Left forelimb (tissue), 1 donor: ENCODE measurements at regions not wholly inside any gene's neighbourhood (a gene's known extent, or its start where the extent isn't known, plus 50 kb on each side); places are given as distances from the start of the nearest gene placed in this dataset.
"Not testable (repeated sequence)": the region's sequence is repeated elsewhere in the genome, so short reads cannot be mapped to it uniquely, and the experiment has no call there.

Source experiments
- DNase-seq: peaks from one replicate; pipeline ENCODE4 v3.0.0-alpha.2; 2018; ENCODE audit warnings: low spot score

DNA sequence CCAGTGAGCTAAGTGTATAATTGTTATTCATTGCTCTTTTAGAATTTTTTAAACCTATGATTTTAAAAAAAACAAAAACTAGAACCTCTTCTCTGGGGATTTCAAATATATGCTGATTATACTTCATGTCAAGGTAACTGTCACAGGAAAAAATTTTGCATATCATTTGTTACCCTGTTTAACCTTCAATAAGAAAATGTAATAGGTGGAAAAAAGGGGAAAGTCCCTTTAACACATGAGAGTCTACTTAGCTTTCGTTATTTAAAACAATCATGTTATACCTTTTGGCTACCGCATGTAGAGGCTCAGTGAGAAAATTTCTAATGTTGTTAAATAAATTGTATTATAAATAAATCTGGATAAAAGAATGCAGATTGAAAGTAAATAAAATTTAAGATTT lies 190.1 kb upstream of the AKR1E2 start:
- no peak for DNase-seq

- no peak for DNase-seq
Measured at GRCh38 chr10:4635388-4635787, 190.6 kb upstream of the AKR1E2 start.

DNA sequence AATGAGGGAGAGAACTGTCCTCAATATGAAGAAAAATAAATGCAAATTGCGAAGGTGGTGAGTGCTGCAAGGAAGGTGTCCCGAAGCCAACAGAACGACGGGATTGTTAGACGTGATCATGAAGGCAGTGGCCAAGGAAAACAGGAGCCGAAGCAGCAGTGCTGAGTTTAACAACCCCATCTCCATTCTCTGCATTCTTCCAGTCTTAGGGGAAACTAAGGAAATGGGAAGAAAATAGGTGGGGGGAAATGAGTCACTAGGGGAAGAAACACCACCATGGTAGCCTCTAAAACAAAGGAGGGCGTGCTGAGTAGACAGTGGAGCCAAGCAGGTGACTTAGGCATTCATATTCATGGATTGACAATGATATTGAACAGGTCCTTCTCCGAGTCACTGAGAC lies 192.2 kb upstream of the AKR1E2 start:
- no peak for DNase-seq

- DNase-seq = no peak
Measured at GRCh38 chr10:4633186-4633585, 192.8 kb upstream of the AKR1E2 start.

GRCh38 chr10:4632757-4633156 lies 193.2 kb upstream of the AKR1E2 start:
- DNase-seq = no peak

- DNase-seq = no peak
Measured at GRCh38 chr10:4626919-4627318, 199.1 kb upstream of the AKR1E2 start.

GRCh38 chr10:4623757-4624420 lies 202.1 kb upstream of the AKR1E2 start:
- DNase-seq = no peak

GRCh38 chr10:4623200-4623599 lies 202.8 kb upstream of the AKR1E2 start:
- DNase-seq = no peak

GRCh38 chr10:4622384-4622783 lies 203.6 kb upstream of the AKR1E2 start:
- no peak for DNase-seq

GRCh38 chr10:4617589-4617988 lies 208.4 kb upstream of the AKR1E2 start:
- DNase-seq = no peak

GRCh38 chr10:4615042-4615441 lies 211.0 kb upstream of the AKR1E2 start:
- DNase-seq = no peak

GRCh38 chr10:4609251-4609650 lies 216.8 kb upstream of the AKR1E2 start:
- DNase-seq = no peak

DNA sequence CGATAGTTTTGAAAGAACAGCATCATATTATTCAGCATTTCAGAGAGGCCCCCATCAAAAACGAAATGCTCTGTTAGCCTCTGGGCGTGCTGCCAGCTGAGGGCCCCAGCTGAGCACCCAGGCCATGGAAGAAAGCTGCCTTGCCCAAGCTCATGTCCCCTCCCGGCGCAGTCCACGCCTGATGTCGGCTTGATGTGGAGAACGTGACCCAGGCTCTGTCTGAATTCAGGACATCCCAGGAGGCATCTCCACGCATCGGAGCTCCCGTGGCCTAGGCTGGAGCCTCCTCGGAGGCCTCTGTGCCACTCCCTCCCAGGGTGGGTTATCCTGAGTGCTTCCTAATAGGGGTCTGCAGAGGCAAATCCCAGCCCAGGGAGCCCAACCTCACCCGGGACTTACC lies 218.3 kb upstream of the AKR1E2 start:
- DNase-seq = no peak

- no peak for DNase-seq
Measured at GRCh38 chr10:4606856-4607636, 219.0 kb upstream of the AKR1E2 start.

- DNase-seq = no peak
Measured at GRCh38 chr10:4602764-4603491, 223.1 kb upstream of the AKR1E2 start.

DNA sequence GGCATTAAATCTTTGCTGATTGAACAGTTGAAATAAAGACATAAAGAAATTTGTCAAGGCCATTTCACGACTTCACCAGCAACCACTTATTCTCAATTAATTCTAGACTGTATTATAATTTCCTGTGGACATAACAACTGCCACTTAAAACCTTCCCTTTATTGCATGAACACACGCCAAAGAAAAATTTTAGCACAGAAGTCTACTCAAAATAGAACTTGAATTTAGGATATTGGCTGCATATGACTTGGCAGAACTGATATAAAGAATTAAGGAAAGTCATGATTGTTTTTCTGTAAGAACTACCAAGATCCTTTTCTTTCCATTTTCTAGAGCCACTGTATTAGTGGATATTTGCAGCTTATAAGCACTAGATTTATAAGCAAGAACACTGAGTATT lies 226.5 kb upstream of the AKR1E2 start:
- DNase-seq = no peak

DNA sequence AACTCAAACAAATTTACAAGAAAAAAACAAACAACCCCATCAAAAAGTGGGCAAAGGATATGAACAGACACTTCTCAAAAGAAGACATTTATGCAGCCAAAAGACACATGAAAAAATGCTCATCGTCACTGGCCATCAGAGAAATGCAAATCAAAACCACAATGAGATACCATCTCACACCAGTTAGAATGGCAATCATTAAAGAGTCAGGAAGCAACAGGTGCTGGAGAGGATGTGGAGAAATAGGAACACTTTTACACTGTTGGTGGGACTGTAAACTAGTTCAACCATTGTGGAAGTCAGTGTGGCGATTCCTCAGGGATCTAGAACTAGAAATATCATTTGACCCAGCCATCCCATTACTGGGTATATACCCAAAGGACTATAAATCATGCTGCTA lies 228.1 kb upstream of the AKR1E2 start:
- not testable (repeated sequence) for DNase-seq

DNA sequence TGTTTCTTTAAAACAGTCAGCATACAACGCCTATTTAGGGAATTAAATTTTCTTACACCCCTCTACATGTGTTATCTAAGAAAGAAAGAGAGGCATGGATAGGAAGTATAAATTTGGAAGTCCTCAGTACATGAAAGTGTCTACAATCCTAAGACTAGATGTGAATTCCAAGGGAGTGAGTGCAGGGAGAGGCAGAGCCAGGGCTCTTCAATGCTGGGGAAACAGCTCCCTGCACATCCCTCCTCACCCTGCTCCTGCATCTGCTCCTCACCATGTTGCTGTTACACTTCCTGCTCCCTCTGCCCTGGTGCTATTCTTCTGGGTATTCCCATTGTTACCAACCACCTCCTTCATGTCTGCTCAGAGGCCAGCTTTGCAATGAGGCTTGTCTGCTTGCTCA lies 229.1 kb upstream of the AKR1E2 start:
- no peak for DNase-seq

DNA sequence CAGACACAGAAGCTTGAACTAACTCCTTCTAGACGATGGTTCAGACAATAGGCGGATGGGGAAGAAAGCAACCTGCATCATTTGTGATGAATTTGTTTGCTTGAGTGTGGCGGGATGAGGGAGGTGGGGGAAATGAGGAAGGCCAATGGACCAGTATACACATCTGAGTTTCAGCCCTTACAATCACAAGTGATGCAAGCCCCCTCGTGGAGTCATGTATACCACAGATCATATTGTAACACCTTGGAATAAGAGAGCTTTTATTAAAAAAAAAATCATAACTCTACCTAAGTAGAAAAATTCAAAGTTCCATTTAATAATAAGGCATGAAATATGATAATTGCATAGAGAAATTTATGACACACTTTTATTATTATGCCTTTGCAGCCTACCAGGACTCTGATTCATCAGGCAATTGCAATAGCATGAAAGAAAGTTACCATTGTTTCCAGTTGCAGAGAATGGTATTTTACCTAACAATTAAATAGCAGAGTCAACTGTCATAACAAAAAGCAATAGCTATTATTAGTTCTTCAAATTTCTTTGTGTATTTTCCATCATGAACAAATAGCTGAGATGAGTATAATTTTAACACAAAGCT lies 230.2 kb upstream of the AKR1E2 start:
- DNase-seq = no peak

- no peak for DNase-seq
Measured at GRCh38 chr10:4590807-4591206, 235.2 kb upstream of the AKR1E2 start.

DNA sequence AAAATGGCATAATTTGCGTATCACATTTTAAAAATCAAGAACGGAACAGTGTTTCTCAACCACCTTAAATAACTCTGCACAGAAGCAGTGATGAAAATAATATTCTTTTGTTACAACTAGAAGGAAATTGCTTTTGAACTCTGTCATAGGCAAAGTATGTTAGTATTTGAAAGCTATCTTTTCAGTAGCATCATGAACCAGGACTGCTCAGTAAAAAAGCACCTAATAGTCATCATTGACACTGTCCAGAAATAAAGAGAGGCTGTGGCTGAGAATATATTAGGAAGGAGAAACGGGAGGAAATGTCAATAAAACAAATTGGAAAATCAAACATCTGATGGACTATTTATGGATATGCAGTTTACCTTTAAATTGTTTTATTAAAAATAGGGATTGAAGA lies 237.2 kb upstream of the AKR1E2 start:
- DNase-seq = no peak

GRCh38 chr10:4587466-4587865 lies 238.5 kb upstream of the AKR1E2 start:
- no peak for DNase-seq

DNA sequence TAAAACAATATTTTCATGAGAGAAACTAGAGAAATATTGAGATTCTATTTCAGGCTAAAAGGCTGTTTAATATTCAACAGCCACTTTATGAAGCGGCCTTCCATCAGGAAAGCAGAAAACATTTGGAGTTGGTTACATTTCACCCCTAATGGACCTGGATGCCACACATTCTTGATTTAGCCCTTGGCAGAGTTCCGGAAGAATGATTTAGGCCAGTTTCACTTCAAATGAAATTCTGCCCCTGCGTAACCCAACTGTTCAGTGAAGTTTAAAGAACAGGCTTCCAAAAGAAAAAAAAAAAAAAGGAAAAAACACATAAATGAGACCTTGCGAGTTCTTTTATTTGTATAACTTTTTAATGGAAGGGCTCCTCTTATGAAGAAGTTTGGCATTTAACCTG lies 239.2 kb upstream of the AKR1E2 start:
- no peak for DNase-seq
